Epithelial cell of esophagus (primary cell): ENCODE measurements at regions not wholly inside any gene's neighbourhood (a gene's known extent, or its start where the extent isn't known, plus 50 kb on each side); places are given as distances from the start of the nearest gene placed in this dataset.
A peak's percentile ranks its signal among the peaks of the same experiment; 100 is the strongest.

ENCODE experiments used
- DNase-seq: peaks from one replicate; pipeline ENCODE4 v3.0.0; 2010; ENCODE audit warnings: low read depth
- H3K4me3 ChIP-seq: 2 replicates; pipeline ENCODE4 v1.5.1; 2011; ENCODE audit warnings: mild to moderate bottlenecking, low read length, control low read depth
- CTCF ChIP-seq: IDR thresholded peaks from 2 replicates; pipeline ENCODE4 v1.5.1; 2011; ENCODE audit warnings: low read depth, mild to moderate bottlenecking, low read length, control low read depth, inconsistent platforms; ENCODE audit not compliant: insufficient read depth; ENCODE audit errors: missing control alignments

DNA sequence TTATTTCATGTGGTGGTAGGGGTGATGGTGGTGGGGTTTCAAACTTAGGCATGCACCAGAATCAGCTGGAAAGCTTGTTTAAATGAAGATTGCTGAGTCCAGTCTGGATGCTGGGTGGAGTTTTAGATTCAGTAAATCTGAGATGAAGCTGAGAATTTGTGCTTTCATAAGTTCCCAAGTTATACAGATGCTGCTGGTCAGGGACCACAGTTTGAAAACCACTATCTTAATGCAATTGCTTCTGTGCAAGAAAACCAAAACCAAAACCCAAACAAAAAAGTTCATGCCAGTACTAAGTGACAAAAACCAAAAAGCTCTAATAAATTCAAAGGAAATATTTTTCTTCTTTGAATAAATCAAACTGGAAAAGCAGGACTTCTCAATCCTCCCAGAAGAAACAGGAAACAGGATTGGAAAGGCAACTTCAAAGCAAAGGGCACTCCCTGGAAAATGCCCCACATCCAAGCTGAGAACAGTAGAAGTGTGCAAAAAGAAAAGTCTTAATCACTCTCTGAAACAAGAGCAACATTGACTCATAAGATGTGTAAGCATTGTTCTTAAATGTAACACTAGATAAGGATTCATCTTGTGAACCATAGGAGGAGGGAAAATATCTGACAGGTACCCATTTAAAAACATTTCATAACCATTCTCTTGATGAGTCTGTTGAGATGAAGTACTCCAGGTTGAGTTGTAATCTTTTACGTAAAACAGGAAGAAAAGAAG is 481.5 kb upstream of the HSF2 start:
- H3K4me3 ChIP-seq, result no peak overlapping the region
- peak; percentile 84 for DNase-seq
- no peak for TF ChIP-seq CTCF

- no peak overlapping the region for H3K4me3 ChIP-seq
- no peak for DNase-seq
- no peak for TF ChIP-seq CTCF
Observed at GRCh38 chr6:121920616-121921015, 478.8 kb upstream of the HSF2 start.

DNA sequence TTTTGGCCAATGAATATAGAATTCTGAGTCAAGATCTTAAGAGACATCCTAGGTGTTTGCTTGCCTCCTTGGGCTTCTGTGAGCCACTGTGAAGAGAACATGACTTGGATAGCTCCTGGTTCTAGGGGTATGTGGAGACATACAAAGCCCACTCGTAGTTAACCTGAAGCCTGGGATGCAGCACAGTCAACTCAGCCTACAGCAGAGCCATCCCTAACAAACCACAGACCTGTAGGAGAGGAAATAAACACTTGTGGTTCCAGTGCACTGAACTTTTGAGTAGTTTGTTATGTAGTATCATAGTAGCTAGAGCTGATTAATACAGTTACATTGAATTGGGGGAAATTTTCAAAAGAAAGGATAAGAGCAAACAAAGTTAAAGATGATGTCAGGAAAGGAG is 474.4 kb upstream of the HSF2 start:
- DNase-seq, result no peak
- no peak overlapping the region for H3K4me3 ChIP-seq
- TF ChIP-seq CTCF, result no peak

DNA sequence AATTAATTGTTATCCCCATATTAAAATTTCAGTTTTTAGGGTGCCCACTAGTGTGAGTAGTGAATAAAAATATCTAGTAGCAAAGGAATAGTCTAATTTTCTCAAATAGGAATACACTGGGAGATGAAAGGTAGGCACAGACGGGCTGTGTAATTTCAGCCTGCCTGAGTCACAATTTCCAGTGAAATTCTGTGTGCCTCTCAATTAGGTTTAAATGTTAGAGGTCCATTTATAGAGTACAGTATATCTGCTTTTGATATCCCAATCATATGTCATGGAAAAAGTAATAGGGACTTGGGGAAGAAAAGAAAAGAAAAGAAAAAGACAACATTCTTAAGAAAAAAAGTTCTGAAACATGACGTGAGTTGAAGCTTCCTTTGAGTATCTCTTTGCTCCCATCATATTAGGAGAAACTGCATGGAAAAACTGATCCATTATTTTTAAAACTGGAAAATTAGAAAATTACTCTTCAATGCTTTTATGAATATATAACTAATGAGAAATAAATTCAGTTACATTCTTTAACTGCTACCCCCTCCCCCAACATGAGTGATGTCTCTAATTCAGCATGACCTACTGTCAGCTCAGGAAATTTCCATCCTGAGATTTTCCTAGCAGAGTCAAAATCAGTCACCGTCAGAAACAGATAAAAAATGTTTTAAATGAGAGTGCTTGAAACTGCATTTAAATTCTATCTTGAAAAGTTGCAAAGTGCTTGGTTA is 473.8 kb upstream of the HSF2 start:
- no peak for DNase-seq
- no peak for TF ChIP-seq CTCF
- no peak overlapping the region for H3K4me3 ChIP-seq

GRCh38 chr6:121929301-121929700 is 470.2 kb upstream of the HSF2 start:
- H3K4me3 ChIP-seq, result no peak overlapping the region
- TF ChIP-seq CTCF, result no peak
- DNase-seq, result no peak

DNA sequence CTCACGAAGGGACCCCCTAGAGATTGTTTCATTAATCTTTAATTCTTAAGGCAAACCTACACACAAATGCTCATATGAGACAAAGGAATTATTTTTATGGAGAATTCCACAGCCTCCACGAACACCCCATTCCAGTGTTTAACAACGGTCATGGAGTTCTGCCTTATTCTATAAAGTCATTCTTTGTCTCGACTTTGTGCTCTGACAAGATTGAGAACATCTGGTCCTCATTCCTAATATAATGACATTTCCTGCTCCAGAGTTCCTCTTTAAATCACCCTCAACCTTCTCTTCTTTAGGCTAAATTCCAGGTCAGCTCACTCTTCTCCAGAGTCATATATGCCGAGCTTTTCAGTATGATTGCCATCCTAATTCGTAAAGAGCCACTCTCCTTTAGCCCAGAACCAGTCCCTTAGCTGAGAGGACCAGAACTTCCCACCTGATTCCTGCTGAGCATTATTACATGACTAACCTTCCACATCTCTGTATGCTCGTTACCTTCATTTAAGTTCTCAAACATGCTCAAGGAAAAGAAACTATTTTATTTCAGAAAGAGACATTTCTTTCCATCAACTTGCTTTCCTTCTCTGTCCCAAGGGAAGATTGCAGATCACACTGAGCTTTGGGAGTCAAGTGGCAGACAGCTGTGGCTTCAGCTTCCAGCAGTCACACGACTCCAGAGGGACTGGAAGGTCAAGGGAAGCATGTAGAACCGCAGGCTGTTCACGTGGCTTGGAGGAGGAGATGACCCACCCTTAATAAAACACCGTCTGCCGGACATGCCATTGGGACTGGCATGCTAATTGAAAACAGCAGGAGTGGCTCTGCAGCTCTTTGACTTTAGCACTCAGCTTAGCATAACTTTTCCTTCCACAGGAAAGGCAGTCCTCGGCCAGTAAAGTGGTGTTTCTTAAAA is 467.1 kb upstream of the HSF2 start:
- H3K4me3 ChIP-seq, result no peak overlapping the region

More for the DNA sequence above, 467.1 kb upstream of the HSF2 start:
- no peak for TF ChIP-seq CTCF
- DNase-seq, result no peak
